Osteoblast (primary cell): ENCODE measurements at regions not wholly inside any gene's neighbourhood (a gene's known extent, or its start where the extent isn't known, plus 50 kb on each side); places are given as distances from the start of the nearest gene placed in this dataset.

Source experiments
- DNase-seq: peaks from one replicate; pipeline ENCODE4 v3.0.0; 2011; ENCODE audit warnings: low spot score, mixed read lengths; ENCODE audit not compliant: insufficient read length; ENCODE audit errors: missing footprints
- H2AFZ ChIP-seq: 2 replicates; pipeline ENCODE4 v1.6.0; 2011; ENCODE audit warnings: mild to moderate bottlenecking, low read length
- H3K27ac ChIP-seq: 2 replicates; pipeline ENCODE4 v1.5.1; 2011; ENCODE audit warnings: mild to moderate bottlenecking, low read depth, low read length, moderate library complexity
- H3K27me3 ChIP-seq: 2 replicates; pipeline ENCODE4 v1.6.0; 2012; ENCODE audit warnings: mild to moderate bottlenecking, control low read depth, inconsistent platforms, low read length, moderate library complexity; ENCODE audit not compliant: insufficient read depth
- H3K36me3 ChIP-seq: 2 replicates; pipeline ENCODE4 v1.5.1; 2011; ENCODE audit warnings: mild to moderate bottlenecking, low read length, control low read depth, moderate library complexity; ENCODE audit not compliant: insufficient read depth
- H3K4me1 ChIP-seq: 2 replicates; pipeline ENCODE4 v1.5.1; 2011; ENCODE audit warnings: mild to moderate bottlenecking, low read length, control low read depth, moderate library complexity; ENCODE audit not compliant: insufficient read depth
- H3K4me2 ChIP-seq: 2 replicates; pipeline ENCODE4 v1.6.0; 2011; ENCODE audit warnings: mild to moderate bottlenecking, low read length; ENCODE audit not compliant: insufficient read depth
- H3K4me3 ChIP-seq: fragments of 200-600 bp; sonication (generic); 3 replicates; pipeline ENCODE4 v1.5.1; 2012; ENCODE audit warnings: mild to moderate bottlenecking, low read length, inconsistent platforms; ENCODE audit not compliant: insufficient read depth
- H3K79me2 ChIP-seq: 2 replicates; pipeline ENCODE4 v1.6.0; 2012; ENCODE audit warnings: mild to moderate bottlenecking, low read length, control low read depth, inconsistent platforms; ENCODE audit not compliant: insufficient read depth
- H3K9me3 ChIP-seq: 2 replicates; pipeline ENCODE4 v1.5.1; 2011; ENCODE audit warnings: low read depth, low read length, control low read depth
- H4K20me1 ChIP-seq: 2 replicates; pipeline ENCODE4 v1.6.0; 2012; ENCODE audit warnings: mild to moderate bottlenecking, low read length, control low read depth; ENCODE audit not compliant: insufficient read depth
- TF ChIP-seq, protein P1 (sequence below): IDR thresholded peaks from 2 replicates; pipeline ENCODE4 v1.5.1; 2011; ENCODE audit warnings: mild to moderate bottlenecking, low read depth, low read length, moderate library complexity; ENCODE audit errors: extremely low read depth

DNA sequence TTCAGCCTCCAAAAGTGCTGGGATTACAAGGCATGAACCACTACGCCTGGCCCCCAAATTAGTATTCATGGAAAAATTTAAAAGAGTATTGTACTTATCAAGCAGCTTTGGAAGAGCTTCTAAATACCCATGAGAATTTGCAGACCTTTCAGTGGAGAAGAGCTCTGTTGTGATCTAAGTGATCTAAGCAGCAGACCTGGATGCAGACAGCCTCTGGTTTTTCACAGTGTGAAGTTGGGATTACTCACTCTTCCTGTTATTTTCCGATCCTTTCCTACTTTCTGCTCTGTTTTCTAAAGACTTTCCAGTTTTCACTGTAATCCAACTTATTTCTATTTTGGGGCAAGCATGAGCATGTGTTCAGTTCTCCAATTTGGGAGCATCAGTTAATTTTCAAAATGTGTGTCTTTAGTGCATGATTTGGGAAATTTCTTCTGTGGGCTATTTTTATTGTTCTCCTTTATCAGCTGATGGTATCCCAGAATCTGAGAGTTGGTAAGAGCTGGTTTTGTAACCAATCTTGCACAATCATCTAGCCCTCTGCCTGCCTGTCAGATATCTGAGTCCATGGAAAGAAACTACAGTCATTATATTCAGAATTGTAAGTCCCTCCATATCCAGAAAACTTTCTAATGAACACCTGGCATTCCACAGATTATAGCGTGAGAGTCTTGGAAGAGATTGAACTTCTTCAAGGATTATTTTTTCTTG lies 207.7 kb upstream of the DTNBP1 start:
- no peaks in the 10 kb centered on the region for H4K20me1 ChIP-seq
- no peaks in the 10 kb centered on the region for H3K27me3 ChIP-seq
- H3K4me2 ChIP-seq, result no peak overlapping the region
- no peak overlapping the region for H3K4me3 ChIP-seq
- no peak overlapping the region for H3K27ac ChIP-seq
- H3K4me1 ChIP-seq, result no peaks in the 10 kb centered on the region
- H2AFZ ChIP-seq, result no peak overlapping the region
- H3K36me3 ChIP-seq, result no peaks in the 10 kb centered on the region
- no peaks in the 10 kb centered on the region for H3K9me3 ChIP-seq
- no peak for DNase-seq
- TF ChIP-seq, protein P1, sequence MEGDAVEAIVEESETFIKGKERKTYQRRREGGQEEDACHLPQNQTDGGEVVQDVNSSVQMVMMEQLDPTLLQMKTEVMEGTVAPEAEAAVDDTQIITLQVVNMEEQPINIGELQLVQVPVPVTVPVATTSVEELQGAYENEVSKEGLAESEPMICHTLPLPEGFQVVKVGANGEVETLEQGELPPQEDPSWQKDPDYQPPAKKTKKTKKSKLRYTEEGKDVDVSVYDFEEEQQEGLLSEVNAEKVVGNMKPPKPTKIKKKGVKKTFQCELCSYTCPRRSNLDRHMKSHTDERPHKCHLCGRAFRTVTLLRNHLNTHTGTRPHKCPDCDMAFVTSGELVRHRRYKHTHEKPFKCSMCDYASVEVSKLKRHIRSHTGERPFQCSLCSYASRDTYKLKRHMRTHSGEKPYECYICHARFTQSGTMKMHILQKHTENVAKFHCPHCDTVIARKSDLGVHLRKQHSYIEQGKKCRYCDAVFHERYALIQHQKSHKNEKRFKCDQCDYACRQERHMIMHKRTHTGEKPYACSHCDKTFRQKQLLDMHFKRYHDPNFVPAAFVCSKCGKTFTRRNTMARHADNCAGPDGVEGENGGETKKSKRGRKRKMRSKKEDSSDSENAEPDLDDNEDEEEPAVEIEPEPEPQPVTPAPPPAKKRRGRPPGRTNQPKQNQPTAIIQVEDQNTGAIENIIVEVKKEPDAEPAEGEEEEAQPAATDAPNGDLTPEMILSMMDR, result no peak
- H3K79me2 ChIP-seq, result no peaks in the 10 kb centered on the region

DNA sequence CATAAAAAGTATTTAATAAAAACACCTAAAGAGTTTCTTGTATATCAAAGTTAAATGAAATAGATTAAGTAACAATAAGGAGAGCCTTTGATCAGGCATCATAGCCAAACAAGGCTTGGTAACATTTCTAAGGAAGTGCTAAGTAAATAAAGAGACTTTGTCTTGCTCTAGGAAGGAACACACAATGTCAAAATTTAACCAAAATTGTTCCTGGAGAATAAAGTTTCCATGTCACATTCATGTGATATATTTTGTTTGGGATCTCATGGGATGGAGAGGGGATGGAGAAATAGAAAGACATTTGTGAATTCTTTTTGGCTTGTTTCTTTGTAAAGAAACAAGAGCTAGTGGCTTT lies 201.9 kb upstream of the DTNBP1 start:
- no peak overlapping the region for H2AFZ ChIP-seq
- no peak overlapping the region for H3K4me3 ChIP-seq
- no peaks in the 10 kb centered on the region for H3K4me1 ChIP-seq
- DNase-seq, result no peak
- no peaks in the 10 kb centered on the region for H3K9me3 ChIP-seq
- no peaks in the 10 kb centered on the region for H3K27me3 ChIP-seq
- H3K79me2 ChIP-seq, result no peaks in the 10 kb centered on the region
- H4K20me1 ChIP-seq, result no peaks in the 10 kb centered on the region
- TF ChIP-seq, protein P1, result no peak
- no peak overlapping the region for H3K27ac ChIP-seq
- H3K36me3 ChIP-seq, result no peaks in the 10 kb centered on the region
- no peak overlapping the region for H3K4me2 ChIP-seq

DNA sequence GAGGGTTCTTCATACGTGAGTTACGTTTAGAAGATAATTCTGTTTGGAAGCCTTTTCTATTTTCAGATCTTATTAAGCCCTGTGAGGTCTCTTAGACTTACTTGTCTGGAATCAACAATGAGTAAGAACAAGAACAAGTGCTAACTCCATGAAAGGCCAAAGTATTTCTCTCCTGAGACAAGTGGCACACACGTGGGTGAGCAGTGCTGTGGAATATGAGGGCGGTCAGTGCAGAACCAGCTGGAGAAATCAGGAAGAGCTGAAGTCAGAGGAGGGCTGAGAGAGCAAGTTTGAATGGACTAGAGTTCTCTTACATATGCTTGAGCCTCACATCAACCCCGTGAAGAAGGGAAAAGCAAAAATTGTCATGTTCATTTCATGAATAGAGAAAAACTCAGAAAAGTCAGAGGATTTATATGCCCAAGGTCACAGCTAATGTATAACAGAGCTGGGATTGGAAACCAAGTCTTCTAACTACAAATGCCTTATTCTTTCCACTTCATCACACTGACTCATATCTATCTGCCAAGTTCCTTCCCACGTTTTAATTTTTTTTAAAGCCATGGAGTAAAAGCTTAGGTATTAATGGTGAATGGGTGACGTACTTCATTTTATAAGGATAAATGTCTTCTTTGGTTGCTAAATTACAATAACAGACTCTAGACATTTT lies 201.3 kb upstream of the DTNBP1 start:
- H3K79me2 ChIP-seq, result no peaks in the 10 kb centered on the region
- H3K36me3 ChIP-seq, result no peaks in the 10 kb centered on the region
- TF ChIP-seq, protein P1, result no peak
- no peaks in the 10 kb centered on the region for H3K9me3 ChIP-seq
- no peak overlapping the region for H3K4me3 ChIP-seq
- H3K27ac ChIP-seq, result no peak overlapping the region
- no peak overlapping the region for H2AFZ ChIP-seq
- no peaks in the 10 kb centered on the region for H3K27me3 ChIP-seq
- no peaks in the 10 kb centered on the region for H3K4me1 ChIP-seq
- DNase-seq, result no peak
- no peak overlapping the region for H3K4me2 ChIP-seq
- H4K20me1 ChIP-seq, result no peaks in the 10 kb centered on the region

DNA sequence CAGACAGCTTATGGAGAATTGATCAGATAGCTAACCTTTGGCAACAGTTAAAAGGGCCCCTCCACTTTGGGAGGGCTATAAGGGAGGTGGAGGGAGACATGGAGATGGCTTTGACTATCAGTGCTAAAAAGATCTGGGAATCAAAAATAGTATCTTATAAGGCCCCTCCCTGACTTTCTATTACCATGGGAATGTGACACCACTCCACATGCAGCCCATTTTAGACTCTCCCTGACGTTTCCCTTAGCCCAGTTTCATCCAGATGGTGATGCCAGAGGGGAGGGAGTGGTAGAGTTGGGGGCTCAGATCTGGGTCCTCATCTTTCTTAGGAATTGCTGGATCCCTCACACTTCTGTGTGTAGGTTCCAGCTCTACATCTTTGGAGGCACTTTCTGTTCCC lies 200.0 kb upstream of the DTNBP1 start:
- Histone ChIP-seq H3K4me1 (no peaks in the 10 kb centered on the region), H2AFZ (no peak overlapping the region), H3K27ac (no peak overlapping the region), H3K36me3 (no peaks in the 10 kb centered on the region), H3K4me2 (no peak overlapping the region), H3K4me3 (no peak overlapping the region), H4K20me1 (no peaks in the 10 kb centered on the region), H3K27me3 (no peaks in the 10 kb centered on the region), H3K9me3 (no peaks in the 10 kb centered on the region), H3K79me2 (no peaks in the 10 kb centered on the region)
- no peak for DNase-seq
- TF ChIP-seq, protein P1, result no peak
